ENCODE measurements at regions not wholly inside any gene's neighbourhood (a gene's known extent, or its start where the extent isn't known, plus 50 kb on each side); places are given as distances from the start of the nearest gene placed in this dataset.

DNA sequence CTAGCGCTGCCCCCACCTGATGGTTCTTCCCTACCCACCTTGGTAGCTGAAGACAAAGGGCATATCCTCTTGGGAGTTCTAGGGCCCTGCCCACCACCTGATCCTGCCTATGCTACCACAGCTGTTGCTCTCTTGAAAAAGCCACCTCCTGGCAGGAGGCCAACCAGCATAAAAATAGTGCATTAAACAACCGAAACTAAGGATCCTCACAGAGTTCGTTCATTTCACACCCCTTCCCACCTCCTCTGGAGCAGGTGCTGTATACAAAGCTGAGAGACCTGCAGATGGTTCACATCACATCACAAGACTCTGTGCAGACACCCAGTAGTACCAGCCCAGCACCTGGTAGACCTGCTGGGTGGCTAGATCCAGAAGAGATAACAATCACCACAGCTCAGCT is 1348.0 kb upstream of the TMEFF2 start:
- no peaks in the 10 kb centered on the region for H3K4me1 ChIP-seq (replicated peaks in 1 of 4; ENCODE audit: control insufficient read depth in 3 of 4, insufficient read depth in 4 of 4, low read length in 3 of 4)
- H3K27me3 ChIP-seq (replicated peaks in 1 of 4; ENCODE audit: control insufficient read depth in 3 of 4, extremely low read depth in 1 of 4, insufficient read depth in 3 of 4, low read length in 3 of 4): no peaks in the 10 kb centered on the region
- H4K20me1 ChIP-seq (replicated peaks in 1 of 2; ENCODE audit: control insufficient read depth in 1 of 2, insufficient read depth in 2 of 2, low read length in 2 of 2): no peaks in the 10 kb centered on the region
- FAIRE-seq (no peak), DNase-seq (ENCODE audit: low read depth in 1 of 2, low spot score in 2 of 2) (no peak)
- H3K79me1 ChIP-seq (ENCODE audit: low read depth, low read length): no peaks in the 10 kb centered on the region
- H2AK5ac ChIP-seq (ENCODE audit: low read depth, low read length): no peak overlapping the region
- no peaks in the 10 kb centered on the region for H3K79me2 ChIP-seq (ENCODE audit: control insufficient read depth in 1 of 2, insufficient read depth in 2 of 2, low read length in 2 of 2)
- H3K23ac ChIP-seq (ENCODE audit: insufficient read length): no peak overlapping the region
- H3K9ac ChIP-seq (replicated peaks in 1 of 4; ENCODE audit: extremely low read depth in 1 of 4, low read depth in 3 of 4, low read length in 3 of 4): no peak overlapping the region
- H3K4me2 ChIP-seq (ENCODE audit: insufficient read depth in 1 of 2, low read depth in 2 of 2, low read length in 2 of 2): no peak overlapping the region
- no peak overlapping the region for H3K14ac ChIP-seq (ENCODE audit: insufficient read length)
- H2BK120ac ChIP-seq (replicated peaks; ENCODE audit: low read depth, low read length): no peak overlapping the region
- no peak overlapping the region for H2BK15ac ChIP-seq (ENCODE audit: low read length)
- ChIA-PET POLR2A (ENCODE audit: partially characterized antibody) (no interaction called here), CTCF (ENCODE audit: partially characterized antibody) (no interaction called here)
- no peak overlapping the region for H3K56ac ChIP-seq (replicated peaks; ENCODE audit: insufficient read length, low read depth, low read length)
- H3K18ac ChIP-seq (ENCODE audit: extremely low read depth, low read length): no peak overlapping the region
- no peak overlapping the region for H2AFZ ChIP-seq (ENCODE audit: low read length)
- H3K9me3 ChIP-seq (ENCODE audit: insufficient read depth in 2 of 2, low read depth in 1 of 2, low read length in 1 of 2): peaks cover 4 to 5% of the 10 kb centered on the region in 2 experiments; a peak in 2 of 4 replicates
- no peak overlapping the region for H4K8ac ChIP-seq (ENCODE audit: extremely low read depth, insufficient read depth, low read length)
- no peak overlapping the region for H4K5ac ChIP-seq (ENCODE audit: insufficient read length, low read depth, low read length)
- no peak overlapping the region for H3K4me3 ChIP-seq (ENCODE audit: extremely low read depth in 1 of 4, insufficient read depth in 2 of 4, low read depth in 3 of 4, low read length in 4 of 4)
- peaks cover 0 to 3% (median 0%) of the 10 kb centered on the region in 4 experiments; a peak in 1 of 8 replicates for H3K36me3 ChIP-seq (ENCODE audit: control insufficient read depth in 2 of 4, insufficient read depth in 4 of 4, low read length in 3 of 4)
- no peak overlapping the region for H3K27ac ChIP-seq (ENCODE audit: low read depth, low read length)
- no peak overlapping the region for H2BK5ac ChIP-seq (ENCODE audit: low read depth, low read length)
- no peak overlapping the region for H2BK20ac ChIP-seq (ENCODE audit: low read length)
- H4K91ac ChIP-seq (replicated peaks; ENCODE audit: insufficient read length, low read length): no peak overlapping the region
- no peaks in the 10 kb centered on the region for H3K23me2 ChIP-seq (ENCODE audit: low read depth, low read length)
- H3K4ac ChIP-seq (replicated peaks; ENCODE audit: insufficient read length, low read depth, low read length): no peak overlapping the region
- no peak overlapping the region for H2BK12ac ChIP-seq (ENCODE audit: low read depth, low read length)
- TF ChIP-seq GTF2F1 (IDR thresholded peaks at IDR 0.05; ENCODE audit: borderline replicate concordance, low read depth, low read length) (no peak), PHF8 (conservative IDR thresholded peaks at IDR 0.05; ENCODE audit: low read depth, low read length) (no peak), RFX5 (IDR thresholded peaks at IDR 0.05; ENCODE audit: borderline replicate concordance, low read depth, low read length) (no peak), SP1 (IDR thresholded peaks at IDR 0.05; ENCODE audit: low read depth, low read length) (no peak), JUND (IDR thresholded peaks at IDR 0.05; ENCODE audit: low read length) (no peak), ASH2L (IDR thresholded peaks at IDR 0.05; ENCODE audit: low read length) (no peak)
- WGBS, 2 experiments (ENCODE audit: extremely low coverage in 1 of 2, insufficient coverage in 1 of 2, insufficient read length in 1 of 2, insufficient replicate concordance in 2 of 2, low coverage in 1 of 2, low lambda C conversion rate in 2 of 2, missing lambda C conversion rate in 1 of 2): 91% methylated on average over 3 of the region's 3 CpGs; no CpG with 5 or more reads in 1 of the 2 experiments
